HG03378 (cell line): ENCODE measurements at regions not wholly inside any gene's neighbourhood (a gene's known extent, or its start where the extent isn't known, plus 50 kb on each side); places are given as distances from the start of the nearest gene placed in this dataset.

Experiments used
- ATAC-seq: cut with Tn5 transposase; IDR thresholded peaks from one replicate; pipeline ENCODE4 v1.9.1; 2021; ENCODE audit warnings: mild to moderate bottlenecking, moderate library complexity; ENCODE audit not compliant: unreplicated experiment

DNA sequence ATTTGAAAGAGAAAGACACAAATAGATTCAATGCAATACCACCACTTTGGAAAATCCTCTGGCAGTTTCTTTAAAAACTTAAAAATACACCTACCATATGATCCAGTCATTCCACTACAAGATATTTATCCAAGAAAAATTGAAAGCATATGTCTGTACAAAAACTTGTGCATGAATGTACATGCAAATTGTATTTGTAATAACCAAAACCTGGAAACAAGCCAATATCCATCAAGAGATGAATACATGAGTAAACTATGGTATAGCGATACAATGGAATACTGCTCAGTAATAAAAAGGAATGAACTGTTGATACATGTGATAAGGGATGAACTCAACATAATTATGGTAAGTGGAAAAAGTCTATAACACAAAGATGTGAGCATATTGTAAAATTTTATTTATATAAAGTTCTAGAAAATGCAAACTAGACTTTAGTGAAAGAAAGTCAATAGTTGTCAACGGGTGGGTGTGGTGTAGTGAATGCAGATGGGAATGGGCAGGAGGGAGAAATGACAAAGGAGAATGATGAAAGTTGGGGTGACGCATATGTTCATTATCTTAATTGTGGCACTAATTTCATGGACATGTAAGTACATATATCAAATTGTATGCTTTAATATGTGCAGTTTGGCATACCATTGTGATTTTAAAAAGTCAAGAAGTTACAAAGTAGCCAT, 347.5 kb downstream of the SAMD5 start:
- ATAC-seq: no peak

DNA sequence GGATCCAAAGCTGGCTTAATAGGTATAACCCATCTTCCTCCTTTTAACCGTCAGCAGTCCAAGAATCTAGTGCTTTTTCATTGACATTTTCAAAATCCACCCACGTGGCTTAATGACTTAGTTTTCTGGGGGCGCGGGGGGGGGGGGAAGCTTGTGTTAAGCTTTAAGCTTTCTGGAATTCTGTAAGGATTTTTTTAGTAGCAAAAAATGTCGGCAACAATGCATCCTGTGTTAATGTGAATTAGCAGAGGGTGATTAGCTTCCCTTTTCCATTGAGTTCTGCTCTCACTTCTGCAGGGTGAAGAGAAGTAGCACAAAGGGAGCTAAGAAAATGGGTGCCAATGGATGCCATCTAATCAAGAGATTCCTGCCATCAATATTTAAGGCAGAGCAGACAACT, 348.2 kb downstream of the SAMD5 start:
- no peak for ATAC-seq

DNA sequence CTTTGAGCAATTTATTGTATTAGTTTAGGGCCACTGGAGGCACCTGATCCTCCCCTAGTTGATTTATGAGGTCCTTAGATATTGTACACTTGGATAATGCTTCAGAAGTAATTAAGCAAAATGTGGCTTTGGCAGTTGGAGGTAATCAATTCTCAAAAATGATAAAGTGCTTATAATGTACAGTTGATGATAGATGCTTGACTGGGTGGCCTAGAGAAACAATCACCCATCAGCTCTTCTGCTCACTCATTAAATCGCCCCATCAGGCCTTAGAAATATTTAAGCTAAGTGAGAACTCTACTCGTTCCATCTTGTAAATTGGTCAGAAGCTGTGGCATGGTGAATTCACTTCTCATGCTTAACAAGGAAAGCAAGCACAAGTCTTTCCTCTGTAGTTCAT, 349.9 kb downstream of the SAMD5 start:
- ATAC-seq: no peak

DNA sequence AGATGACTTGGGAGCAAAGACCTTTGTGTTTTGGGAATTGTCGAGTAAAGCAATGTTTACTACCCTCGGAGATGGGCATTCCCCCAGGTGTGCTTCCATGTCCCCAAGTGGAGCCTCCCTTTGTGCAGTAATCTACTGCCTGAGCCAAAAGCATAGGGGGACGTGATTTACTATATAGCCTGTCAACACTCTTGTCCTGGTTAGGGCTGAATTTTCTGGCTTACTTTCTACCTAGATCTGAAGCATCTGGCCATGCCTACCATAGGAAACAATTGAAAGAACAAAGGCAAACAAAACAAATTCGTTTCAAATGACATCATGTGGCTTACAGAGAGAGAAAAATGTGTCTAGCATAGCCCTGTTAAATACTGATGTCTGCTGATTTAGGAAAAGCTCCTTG, 350.6 kb downstream of the SAMD5 start:
- no peak for ATAC-seq

DNA sequence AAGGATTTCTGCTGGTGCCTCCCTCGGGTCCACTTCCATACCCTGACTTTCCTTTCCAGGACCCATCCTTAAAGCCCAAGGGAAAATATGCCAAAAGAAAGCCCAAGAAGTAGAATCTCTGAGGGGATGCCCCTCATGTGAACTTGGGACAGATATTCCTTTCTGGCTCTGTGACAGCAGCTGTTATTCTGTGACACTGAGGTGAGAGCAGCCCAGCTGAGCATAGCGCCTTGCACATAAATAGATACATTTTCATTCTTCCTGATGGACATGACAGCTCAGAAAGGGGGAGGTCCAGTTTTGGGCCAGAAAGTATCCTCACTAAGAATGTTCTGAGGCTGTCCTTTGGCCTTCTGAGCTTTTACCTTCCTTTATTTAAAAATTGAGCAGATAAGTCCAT, 353.2 kb downstream of the SAMD5 start:
- no peak for ATAC-seq

DNA sequence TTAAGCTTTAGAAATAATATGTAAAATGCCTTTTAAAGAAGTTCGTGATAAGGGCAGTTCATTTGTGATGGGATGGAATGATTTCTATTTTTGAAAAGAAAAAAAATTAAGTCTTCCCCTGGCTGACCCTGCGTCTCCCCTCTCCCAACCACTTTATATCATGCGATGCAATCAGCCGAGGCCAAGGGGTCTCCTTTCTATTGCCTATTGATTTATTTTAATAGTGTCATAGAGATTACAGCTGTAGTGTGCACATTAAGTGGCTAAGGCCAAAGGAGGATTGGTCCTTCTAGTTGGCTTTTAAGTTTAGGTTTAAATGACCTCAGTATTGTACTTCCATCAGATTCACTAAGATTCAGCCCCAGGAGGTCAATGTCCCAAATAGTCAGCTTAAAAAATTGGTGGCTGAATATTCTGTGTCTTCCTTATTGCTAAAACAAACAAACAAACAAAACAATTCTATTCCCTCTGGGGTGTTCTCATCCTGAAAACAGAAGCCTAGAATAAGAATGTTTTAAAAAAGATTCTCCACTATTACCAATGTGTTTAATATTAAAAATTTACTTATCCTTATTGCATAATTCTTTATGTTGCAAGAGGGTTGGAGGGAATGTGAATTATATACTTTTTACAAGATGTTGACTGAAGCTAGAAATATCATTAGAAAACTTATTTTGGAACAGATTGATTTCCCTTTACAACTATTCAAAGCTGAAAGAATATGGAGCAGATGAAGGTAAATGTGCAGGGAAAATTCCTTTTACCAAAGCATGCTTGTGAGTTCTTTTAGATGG, 359.1 kb downstream of the SAMD5 start:
- no peak for ATAC-seq

DNA sequence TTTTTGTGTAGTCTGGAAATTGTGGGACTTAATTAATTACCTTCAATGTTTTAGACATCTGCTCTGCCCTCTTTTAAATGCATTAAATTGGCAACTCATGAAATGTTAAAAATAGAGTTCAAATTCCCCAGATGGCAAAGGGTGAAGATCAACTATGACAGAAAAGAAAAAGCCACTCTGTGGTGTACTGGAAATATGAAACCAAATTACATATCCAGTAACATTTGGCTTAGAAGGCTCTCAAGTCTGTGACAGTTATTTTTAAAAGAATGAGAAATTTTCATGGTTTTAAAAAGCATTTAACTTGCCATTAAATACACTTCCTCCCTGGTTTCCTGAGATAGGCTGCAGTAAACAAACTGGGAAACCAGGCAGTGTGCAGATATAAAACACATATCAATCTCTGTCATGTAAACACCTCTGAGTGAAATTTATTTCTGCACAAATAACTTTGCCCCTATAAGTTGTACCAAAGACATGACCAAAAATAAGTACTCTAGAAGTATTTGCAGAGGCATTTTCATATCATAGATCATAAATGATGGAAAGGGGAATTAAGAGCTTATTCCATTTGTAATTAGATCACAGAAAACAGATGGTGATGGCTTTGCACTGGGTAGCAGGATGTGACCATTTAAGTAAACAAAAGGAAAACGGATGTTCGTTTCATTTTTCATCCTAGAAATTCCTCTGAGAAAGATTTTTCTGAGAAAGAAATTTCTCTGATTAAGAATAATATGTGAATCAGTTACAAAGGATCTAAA, 360.1 kb downstream of the SAMD5 start:
- no peak for ATAC-seq

DNA sequence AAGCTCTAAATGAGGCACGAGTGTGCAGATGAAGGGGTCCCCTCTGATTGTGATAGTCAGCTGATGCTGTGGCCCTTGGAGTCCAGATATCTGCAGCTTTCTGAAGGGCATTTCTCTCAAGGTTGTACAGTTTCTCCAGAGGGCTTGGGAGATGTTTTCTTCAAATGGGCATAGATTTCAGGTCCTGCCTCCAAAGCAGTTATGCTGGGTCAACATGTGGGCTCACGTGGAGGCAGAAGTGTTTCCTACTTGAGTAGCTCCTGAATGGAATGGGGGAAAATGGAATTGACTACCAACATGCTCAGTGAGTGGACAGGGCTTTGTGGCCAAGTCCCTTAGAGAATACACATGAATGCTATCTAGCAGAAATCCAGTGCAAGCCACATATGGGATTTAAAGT, 360.7 kb downstream of the SAMD5 start:
- no peak for ATAC-seq

DNA sequence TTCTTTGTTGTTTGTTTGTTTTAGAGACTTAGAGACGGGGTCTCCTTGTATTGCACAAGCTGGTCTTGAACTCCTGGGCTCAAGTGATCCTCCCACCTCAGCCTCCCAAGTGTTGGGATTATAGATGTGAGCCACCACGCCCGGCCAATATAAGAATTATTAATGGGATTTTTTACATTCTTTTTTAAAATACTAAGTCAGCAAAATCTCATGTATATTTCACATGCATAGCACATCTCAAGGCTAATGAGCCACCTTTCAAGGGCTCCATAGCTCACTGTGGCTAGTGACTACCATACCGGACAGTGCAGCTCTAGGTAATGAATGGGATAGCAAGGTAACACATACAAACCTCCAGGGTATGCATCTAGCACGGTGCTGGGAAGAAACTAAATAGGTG, 361.4 kb downstream of the SAMD5 start:
- no peak for ATAC-seq

DNA sequence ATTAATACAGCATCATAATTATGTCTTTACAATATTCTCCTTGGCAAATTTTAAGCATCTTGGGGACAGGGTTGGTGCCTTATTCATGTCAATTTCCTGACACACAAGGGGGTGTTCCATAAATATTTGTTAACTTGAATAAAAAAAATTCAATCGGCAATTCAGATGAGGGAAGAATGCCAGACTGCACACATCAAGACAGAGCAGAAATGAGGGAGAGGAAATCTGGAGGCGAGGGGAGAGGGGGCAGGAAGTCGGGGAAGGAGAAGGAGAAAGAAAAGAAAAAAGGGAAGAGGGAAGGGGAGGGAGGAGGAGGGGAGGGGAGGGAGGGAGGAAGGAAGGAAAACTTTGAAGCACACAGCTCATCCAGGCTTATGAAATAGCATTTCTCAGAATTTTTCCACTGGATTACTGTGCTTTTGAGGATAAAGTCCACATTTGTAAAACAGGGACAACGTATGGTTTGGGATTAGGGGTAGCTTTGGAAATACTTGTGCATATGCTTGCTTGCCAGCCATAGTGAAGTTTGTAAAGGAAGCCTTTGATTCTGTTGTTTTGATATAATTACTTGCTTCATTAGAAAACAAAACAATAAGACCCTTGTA, 362.1 kb downstream of the SAMD5 start:
- no peak for ATAC-seq

DNA sequence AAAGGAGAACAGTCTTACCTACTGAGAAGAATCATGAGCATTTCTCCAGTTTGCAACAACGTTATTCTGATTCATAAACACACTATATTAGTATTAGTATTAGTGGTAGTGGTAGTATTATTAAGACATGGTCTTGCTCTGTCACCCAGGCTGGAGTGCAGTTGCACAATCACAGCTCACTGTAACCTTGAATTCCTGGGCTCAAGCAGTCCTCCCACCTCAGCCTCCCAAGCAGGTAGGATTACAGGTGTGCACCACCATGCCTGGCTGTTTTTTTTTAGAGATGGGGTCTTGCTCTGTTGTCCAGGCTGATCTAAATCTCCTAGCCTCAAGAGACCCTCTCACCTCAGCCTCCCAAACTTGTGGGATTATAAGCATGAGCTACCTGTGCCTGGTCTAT, 363.5 kb downstream of the SAMD5 start:
- no peak for ATAC-seq

DNA sequence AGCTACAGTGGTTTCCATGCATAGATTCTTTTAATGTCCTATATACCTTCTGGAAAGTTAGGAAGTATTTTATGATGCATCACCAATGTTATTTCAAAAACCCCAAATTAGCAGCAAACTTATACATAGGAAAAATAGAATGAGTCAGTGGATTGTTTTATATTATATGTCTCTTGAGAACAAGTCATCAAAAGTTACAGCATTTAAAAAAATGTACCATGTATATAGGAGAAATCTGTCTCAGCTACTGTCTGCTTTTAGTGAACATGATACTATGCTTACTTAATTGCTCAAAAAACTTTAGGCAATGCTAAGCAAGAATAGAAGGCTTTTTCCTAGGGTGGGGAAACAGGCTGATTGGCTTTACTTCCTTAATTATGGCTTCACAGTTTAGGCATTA, 365.3 kb downstream of the SAMD5 start:
- ATAC-seq: no peak

DNA sequence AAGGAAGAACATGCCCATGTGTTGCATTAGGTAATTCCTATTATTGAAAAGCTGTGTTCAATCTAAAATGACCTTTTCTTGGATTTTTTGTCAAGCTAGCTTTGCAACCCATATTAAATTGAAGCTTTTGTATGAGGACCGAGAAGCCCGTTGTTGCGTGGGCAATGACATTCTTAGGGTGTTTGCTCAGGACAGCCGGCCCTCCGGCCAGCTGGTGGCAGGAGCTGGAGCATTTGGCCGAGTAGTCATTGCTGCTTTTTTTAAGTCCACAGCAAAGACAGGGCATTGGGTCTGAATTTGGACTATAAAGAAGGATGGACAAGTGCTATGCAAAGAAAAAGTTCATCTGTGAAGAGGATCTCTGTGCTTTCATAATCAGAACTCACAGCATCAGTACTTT, 365.8 kb downstream of the SAMD5 start:
- ATAC-seq: no peak

DNA sequence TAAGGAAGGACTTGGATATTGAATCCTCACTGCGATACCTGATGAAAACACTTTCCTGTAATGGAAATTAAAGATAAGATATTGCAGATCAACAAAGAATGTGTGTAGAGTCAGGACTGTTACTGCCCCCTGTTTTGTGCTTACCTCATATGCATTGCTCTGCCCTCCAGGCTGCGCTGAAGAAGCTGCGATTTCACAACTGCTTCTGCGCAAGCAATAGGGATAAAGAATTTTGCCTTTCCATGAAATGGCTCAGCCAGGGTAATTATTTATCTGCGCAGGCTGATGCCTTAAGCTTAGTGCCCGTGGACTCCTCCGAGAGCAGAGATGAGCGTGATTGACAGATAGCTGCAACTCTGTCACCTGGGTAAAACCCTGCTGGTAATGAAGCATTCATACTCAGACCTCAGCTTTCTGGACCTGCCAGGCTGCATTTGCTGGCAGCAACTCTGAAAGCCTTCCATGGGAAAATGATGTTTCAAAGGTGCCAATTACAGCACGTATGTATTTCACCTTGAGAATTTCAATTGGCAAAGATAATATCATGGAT, 370.6 kb downstream of the SAMD5 start:
- ATAC-seq: no peak

DNA sequence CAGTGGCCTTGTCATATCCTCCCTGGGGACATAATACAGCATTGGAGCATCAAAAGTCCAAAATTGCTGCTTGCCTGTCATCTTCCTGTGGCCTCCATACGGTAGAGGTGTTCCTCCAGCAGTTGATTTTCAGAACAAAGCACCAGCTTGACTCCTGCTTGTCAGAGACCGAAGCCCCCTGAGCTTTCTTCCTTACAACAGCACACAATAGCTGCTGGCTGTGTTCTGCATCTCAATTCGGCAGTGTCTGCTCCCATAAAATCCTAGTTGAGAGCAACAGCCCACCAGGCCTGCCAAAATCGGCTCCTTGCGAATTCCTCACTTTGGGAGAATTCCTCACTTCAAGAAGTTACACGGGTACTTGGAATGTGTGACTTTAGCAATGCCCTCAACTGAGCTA, 372.9 kb downstream of the SAMD5 start:
- no peak for ATAC-seq

DNA sequence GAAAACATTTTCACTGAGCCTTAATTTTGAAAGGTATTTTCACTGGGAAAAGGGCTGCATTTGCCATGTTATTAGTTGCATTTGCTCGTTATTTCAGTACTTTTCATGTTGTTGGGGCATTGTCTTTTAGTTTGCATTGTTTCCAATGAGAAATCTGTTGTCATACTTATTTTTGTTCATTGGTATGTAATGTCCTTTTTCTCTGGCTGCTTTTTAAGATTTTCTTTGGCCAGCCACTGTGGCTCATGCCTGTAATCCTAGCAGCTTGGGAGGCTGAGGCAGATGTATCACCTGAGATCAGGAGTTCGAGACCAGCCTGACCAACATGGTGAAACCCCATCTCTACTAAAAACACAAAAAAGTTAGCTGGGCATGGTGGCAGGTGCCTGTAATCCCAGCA, 379.9 kb downstream of the SAMD5 start:
- no peak for ATAC-seq

DNA sequence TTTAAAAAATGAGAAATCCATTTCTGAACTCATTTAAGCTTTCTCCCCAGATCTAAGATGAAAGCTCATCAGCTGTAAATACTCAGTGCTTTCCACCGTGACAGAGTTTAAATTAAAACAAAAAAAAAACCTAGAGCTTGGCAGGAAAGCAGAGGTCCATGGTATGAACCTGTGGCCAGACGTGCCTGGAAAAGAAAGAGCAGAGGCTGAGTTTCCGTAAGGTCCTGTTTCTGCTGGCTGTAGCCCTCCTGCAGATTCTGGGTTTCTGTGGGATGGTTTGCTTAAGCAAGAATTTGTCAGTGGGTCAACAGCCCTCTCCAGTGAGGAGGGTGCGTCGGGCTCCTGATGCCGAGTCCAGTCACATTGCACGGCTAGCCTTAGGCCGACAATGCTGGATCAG, 383.2 kb downstream of the SAMD5 start:
- no peak for ATAC-seq

DNA sequence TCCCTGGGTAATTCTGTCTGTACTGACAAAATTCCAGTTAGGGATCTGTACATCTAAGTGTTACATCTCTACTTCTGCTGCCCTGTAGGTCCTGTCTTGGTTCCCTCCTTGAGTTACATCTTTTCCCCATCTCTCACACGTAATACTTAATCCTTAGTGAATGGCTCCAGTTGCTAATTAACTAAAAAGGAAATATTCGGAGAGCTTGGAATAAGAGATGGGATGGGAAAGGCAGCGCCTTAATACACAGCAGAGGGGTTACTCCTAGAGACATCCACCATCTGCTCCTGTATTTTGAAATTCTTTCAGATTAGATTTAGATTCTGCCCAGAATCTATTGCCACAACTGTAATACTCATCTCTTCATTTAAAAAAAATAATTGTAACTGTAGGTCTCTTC, 384.0 kb downstream of the SAMD5 start:
- no peak for ATAC-seq

DNA sequence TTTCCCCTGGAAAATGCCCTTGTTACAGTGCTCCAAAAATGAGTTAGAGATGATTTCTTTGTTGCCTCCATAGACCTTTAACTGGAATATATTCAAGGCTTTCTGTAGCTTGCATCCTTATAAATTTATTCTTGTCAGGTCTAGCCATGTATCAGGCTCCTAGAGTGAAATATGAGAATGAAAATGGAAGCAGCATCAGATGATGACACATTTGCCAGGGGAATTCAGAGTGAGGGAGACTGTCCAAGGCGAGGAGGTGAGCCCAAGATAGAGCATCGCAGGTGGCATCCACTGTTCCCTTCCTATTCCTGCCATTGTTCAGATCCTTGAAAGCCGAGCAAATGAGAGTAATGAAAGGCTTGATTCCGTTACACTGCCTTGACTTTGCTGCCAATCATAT, 386.8 kb downstream of the SAMD5 start:
- ATAC-seq: no peak

DNA sequence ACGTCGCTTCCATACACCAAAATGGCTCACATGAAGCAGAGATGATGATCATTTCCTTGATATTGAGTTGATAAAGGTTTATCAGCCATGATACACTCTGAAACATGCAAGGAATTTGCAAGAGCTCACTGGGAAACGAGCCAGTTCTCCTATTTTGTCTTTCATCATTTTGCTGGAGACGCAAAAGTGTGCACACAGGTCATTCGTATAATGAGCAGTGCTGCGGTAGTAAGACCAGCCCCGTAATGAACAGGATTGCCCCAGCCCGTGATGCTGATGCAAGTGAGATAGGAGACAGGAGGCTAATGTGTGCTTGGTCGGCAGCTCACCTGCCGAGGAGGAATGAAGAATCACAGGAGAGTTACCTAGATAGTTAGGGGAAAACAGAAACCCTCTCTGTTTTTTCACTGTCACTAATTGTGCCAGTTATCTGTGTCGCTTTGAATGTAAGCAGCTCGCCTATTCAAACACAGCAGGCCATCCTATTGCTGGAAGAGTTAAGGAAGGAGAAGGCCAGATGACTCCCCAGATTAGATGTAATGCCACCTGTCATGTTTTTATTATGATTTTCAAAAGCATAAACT, 391.8 kb downstream of the SAMD5 start:
- ATAC-seq: no peak

DNA sequence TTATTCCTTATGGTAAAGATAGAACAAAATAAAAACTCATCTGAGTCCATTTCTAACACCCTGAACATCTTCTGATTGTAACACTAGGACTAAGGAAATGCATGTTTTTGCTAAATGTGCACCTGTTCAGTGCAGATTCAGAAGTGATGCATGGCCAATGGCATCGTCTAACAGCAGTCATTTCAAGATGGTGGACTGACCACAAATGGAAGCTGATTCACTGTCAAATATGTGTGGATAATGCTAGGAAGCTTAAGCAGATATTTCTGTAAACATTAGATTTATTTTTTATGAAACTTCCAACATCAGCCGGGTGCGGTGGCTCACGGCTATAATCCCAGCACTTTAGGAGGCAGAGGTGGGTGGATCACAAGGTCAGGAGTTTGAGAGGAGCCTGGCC, 394.8 kb downstream of the SAMD5 start:
- no peak for ATAC-seq
